Left forelimb (tissue), 1 donor: ENCODE measurements at regions not wholly inside any gene's neighbourhood (a gene's known extent, or its start where the extent isn't known, plus 50 kb on each side); places are given as distances from the start of the nearest gene placed in this dataset.
A peak's percentile ranks its signal among the peaks of the same experiment; 100 is the strongest.
"Not testable (repeated sequence)": the region's sequence is repeated elsewhere in the genome, so short reads cannot be mapped to it uniquely, and the experiment has no call there.

Experiments
- DNase-seq: peaks from one replicate; pipeline ENCODE4 v3.0.0-alpha.2; 2018; ENCODE audit warnings: low spot score

GRCh38 chr6:113662093-113662665 lies 195.0 kb upstream of the MARCKS start:
- DNase-seq, result no peak

GRCh38 chr6:113662688-113663333 lies 194.3 kb upstream of the MARCKS start:
- no peak for DNase-seq

- no peak for DNase-seq
These were observed 192.2 kb upstream of the MARCKS start for GRCh38 chr6:113664909-113665308.

- DNase-seq, result no peak
These were observed 188.3 kb upstream of the MARCKS start for GRCh38 chr6:113668641-113669408.

- no peak for DNase-seq
These were observed 187.5 kb upstream of the MARCKS start for GRCh38 chr6:113669606-113670005.

- no peak for DNase-seq
These were observed 185.7 kb upstream of the MARCKS start for GRCh38 chr6:113671421-113671820.

- DNase-seq, result peak; percentile 80
These were observed 184.5 kb upstream of the MARCKS start for GRCh38 chr6:113672491-113673149.

GRCh38 chr6:113674075-113674474 lies 183.1 kb upstream of the MARCKS start:
- DNase-seq, result no peak

- DNase-seq, result no peak
These were observed 181.1 kb upstream of the MARCKS start for GRCh38 chr6:113676057-113676456.

- no peak for DNase-seq
These were observed 180.2 kb upstream of the MARCKS start for GRCh38 chr6:113676968-113677367.

GRCh38 chr6:113679051-113679450 lies 178.1 kb upstream of the MARCKS start:
- DNase-seq, result no peak

GRCh38 chr6:113680301-113680700 lies 176.8 kb upstream of the MARCKS start:
- no peak for DNase-seq

GRCh38 chr6:113683968-113684367 lies 173.2 kb upstream of the MARCKS start:
- no peak for DNase-seq

- no peak for DNase-seq
These were observed 172.7 kb upstream of the MARCKS start for GRCh38 chr6:113684382-113684901.

- no peak for DNase-seq
These were observed 171.1 kb upstream of the MARCKS start for GRCh38 chr6:113686049-113686448.

- DNase-seq, result not testable (repeated sequence)
These were observed 167.5 kb upstream of the MARCKS start for GRCh38 chr6:113689620-113690019.

- no peak for DNase-seq
These were observed 166.6 kb upstream of the MARCKS start for GRCh38 chr6:113690281-113691259.

- no peak for DNase-seq
These were observed 165.9 kb upstream of the MARCKS start for GRCh38 chr6:113691260-113691656.

GRCh38 chr6:113693851-113694250 lies 163.3 kb upstream of the MARCKS start:
- no peak for DNase-seq

- no peak for DNase-seq
These were observed 162.7 kb upstream of the MARCKS start for GRCh38 chr6:113694278-113695077.
